PC-3 (cell line): ENCODE measurements at regions not wholly inside any gene's neighbourhood (a gene's known extent, or its start where the extent isn't known, plus 50 kb on each side); places are given as distances from the start of the nearest gene placed in this dataset.

Experiments used
- CTCF ChIP-seq: fragments of 300-600 bp; sonication (generic); conservative IDR thresholded peaks from 2 replicates; pipeline ENCODE4 v1.5.1; 2017; ENCODE audit warnings: antibody characterized with exemption, low read depth, mild to moderate bottlenecking, low read length
- EZH2 ChIP-seq: fragments of 300-600 bp; sonication (generic); IDR thresholded peaks from one replicate; pipeline ENCODE4 v1.6.1; 2017; ENCODE audit warnings: antibody characterized with exemption, mild to moderate bottlenecking, low read length; ENCODE audit not compliant: unreplicated experiment
- EZH2phosphoT487 ChIP-seq: fragments of 300-600 bp; sonication (generic); IDR thresholded peaks from 2 replicates; pipeline ENCODE4 v1.6.1; 2018; ENCODE audit warnings: mild to moderate bottlenecking, antibody characterized with exemption, low read length, borderline replicate concordance

DNA sequence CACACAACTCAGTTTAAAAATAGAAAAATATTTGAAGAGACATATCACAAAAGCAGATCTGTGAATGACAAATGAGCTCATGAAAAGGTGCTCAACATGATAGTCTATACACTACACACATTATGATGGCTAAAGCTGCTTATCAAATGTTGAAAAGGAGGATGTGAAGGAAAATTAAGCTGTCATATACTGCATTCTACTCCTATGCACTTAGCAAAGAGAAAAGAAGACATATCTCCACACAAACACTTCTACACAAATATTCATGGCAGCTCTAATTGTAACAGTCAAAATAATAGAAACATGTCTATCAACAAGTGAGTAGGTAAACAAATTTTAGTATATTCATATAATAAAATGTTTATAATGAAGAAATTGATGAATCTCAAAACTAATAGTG lies 540.5 kb downstream of the PLOD2 start:
- TF ChIP-seq CTCF (no peak), EZH2 (no peak), EZH2phosphoT487 (no peak)
